ENCODE measurements at regions not wholly inside any gene's neighbourhood (a gene's known extent, or its start where the extent isn't known, plus 50 kb on each side); places are given as distances from the start of the nearest gene placed in this dataset.

DNA sequence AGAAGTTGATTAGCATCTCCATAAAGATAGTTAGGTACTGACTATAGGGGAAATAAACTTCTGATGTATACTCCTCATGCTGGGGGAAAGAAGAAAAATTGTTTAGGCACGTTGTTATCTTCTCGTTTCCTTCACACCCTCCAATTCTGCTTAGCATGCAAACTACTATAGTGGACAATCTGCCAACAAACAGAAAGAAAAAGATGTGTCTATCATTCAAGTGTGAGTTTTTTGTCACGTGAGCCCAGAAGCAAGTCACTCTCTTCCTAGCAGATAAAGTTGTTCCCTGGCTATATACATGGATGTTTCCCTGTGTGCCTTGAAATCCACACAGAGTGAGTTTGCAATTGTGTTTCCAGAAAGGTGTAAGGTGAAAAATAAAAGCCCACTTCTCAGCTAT, 318.4 kb downstream of the CWC27 start:
- no peak for TF ChIP-seq POLR2AphosphoS5 (IDR thresholded peaks at IDR 0.05; ENCODE audit: insufficient read depth in 1 of 2, low read depth in 1 of 2)
- TF ChIP-seq, protein P1, sequence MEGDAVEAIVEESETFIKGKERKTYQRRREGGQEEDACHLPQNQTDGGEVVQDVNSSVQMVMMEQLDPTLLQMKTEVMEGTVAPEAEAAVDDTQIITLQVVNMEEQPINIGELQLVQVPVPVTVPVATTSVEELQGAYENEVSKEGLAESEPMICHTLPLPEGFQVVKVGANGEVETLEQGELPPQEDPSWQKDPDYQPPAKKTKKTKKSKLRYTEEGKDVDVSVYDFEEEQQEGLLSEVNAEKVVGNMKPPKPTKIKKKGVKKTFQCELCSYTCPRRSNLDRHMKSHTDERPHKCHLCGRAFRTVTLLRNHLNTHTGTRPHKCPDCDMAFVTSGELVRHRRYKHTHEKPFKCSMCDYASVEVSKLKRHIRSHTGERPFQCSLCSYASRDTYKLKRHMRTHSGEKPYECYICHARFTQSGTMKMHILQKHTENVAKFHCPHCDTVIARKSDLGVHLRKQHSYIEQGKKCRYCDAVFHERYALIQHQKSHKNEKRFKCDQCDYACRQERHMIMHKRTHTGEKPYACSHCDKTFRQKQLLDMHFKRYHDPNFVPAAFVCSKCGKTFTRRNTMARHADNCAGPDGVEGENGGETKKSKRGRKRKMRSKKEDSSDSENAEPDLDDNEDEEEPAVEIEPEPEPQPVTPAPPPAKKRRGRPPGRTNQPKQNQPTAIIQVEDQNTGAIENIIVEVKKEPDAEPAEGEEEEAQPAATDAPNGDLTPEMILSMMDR (IDR thresholded peaks at IDR 0.05) = no peak
- no peak for TF ChIP-seq POLR2A (IDR thresholded peaks at IDR 0.05)
